Keratinocyte (primary cell): ENCODE measurements at regions not wholly inside any gene's neighbourhood (a gene's known extent, or its start where the extent isn't known, plus 50 kb on each side); places are given as distances from the start of the nearest gene placed in this dataset.

Experiments
- DNase-seq: peaks from one replicate; pipeline ENCODE4 v3.0.0-alpha.2; 2011; ENCODE audit warnings: low read depth, missing footprints, low spot score
- FAIRE-seq: peaks from 2 replicates; lab custom pipeline; 2011; peaks lifted over from hg19 to GRCh38; lab: Jason Lieb, UNC
- H2AFZ ChIP-seq: 2 replicates; pipeline ENCODE4 v1.6.0; 2012; ENCODE audit warnings: low read length, control low read depth, inconsistent platforms; ENCODE audit not compliant: control insufficient read depth
- H3K27ac ChIP-seq: 2 replicates; pipeline ENCODE4 v1.5.1; 2011; ENCODE audit warnings: low read length; ENCODE audit not compliant: control insufficient read depth, insufficient read depth
- H3K27me3 ChIP-seq: 3 replicates; pipeline ENCODE4 v1.6.0; 2011; ENCODE audit warnings: low read length; ENCODE audit not compliant: control insufficient read depth, insufficient read depth; ENCODE audit errors: extremely low read depth
- H3K36me3 ChIP-seq, 2 experiments: 2 replicates in 1 of 2; 3 replicates in 1 of 2; pipeline ENCODE4 v1.5.1; 2011; ENCODE audit warnings: low read length in 2 of 2, mild to moderate bottlenecking in 1 of 2; ENCODE audit not compliant: control insufficient read depth in 2 of 2, insufficient read depth in 2 of 2; ENCODE audit errors: extremely low read depth in 1 of 2
- H3K4me1 ChIP-seq: 3 replicates; pipeline ENCODE4 v1.5.1; 2011; ENCODE audit warnings: low read length; ENCODE audit not compliant: control insufficient read depth, insufficient read depth; ENCODE audit errors: extremely low read depth
- H3K4me2 ChIP-seq: 3 replicates; pipeline ENCODE4 v1.6.0; 2011; ENCODE audit warnings: low read depth, low read length; ENCODE audit not compliant: control insufficient read depth, insufficient read depth; ENCODE audit errors: extremely low read depth
- H3K4me3 ChIP-seq, 3 experiments: fragments of 200-600 bp in 1 of 3; sonication (generic) in 1 of 3; 2 replicates in 2 of 3; 3 replicates in 1 of 3; pipeline ENCODE4 v1.5.1; 2011 to 2016; ENCODE audit warnings: low read length in 3 of 3, mild to moderate bottlenecking in 3 of 3, control low read depth in 2 of 3, inconsistent platforms in 1 of 3, low read depth in 1 of 3, mixed read lengths in 1 of 3, mixed run types in 1 of 3, moderate library complexity in 1 of 3; ENCODE audit not compliant: control insufficient read depth in 2 of 3, insufficient read depth in 2 of 3; ENCODE audit errors: extremely low read depth in 1 of 3
- H3K79me2 ChIP-seq: 2 replicates; pipeline ENCODE4 v1.6.0; 2012; ENCODE audit warnings: low read length; ENCODE audit not compliant: control insufficient read depth, insufficient read depth
- H3K9ac ChIP-seq: 3 replicates; pipeline ENCODE4 v1.6.0; 2011; ENCODE audit warnings: low read length; ENCODE audit not compliant: control insufficient read depth, insufficient read depth; ENCODE audit errors: extremely low read depth
- H3K9me1 ChIP-seq: 3 replicates; pipeline ENCODE4 v1.6.0; 2011; ENCODE audit warnings: low read length; ENCODE audit not compliant: control insufficient read depth, insufficient read depth; ENCODE audit errors: extremely low read depth
- H3K9me3 ChIP-seq: 2 replicates; pipeline ENCODE4 v1.5.1; 2012; ENCODE audit warnings: low read depth, low read length; ENCODE audit not compliant: control insufficient read depth
- H4K20me1 ChIP-seq: 3 replicates; pipeline ENCODE4 v1.6.0; 2011; ENCODE audit warnings: low read length; ENCODE audit not compliant: control insufficient read depth, insufficient read depth; ENCODE audit errors: extremely low read depth
- CTCF ChIP-seq, 3 experiments: IDR thresholded peaks in 1 of 3; conservative IDR thresholded peaks in 1 of 3; optimal IDR thresholded peaks in 1 of 3; 2 replicates in 2 of 3; 3 replicates in 1 of 3; pipeline versions ENCODE3 to v1.5.1; 2011; ENCODE audit warnings: low read length in 3 of 3, mild to moderate bottlenecking in 3 of 3, moderate library complexity in 2 of 3, control low read depth in 1 of 3, inconsistent platforms in 1 of 3; ENCODE audit not compliant: insufficient read depth in 2 of 3; ENCODE audit errors: extremely low read depth in 1 of 3
- EZH2 ChIP-seq: IDR thresholded peaks from one replicate; pipeline ENCODE4 v1.6.1; 2012; ENCODE audit warnings: inconsistent platforms, mild to moderate bottlenecking, low read length, moderate library complexity
- dilution Hi-C: fragments of 300-500 bp; cut with MboI; formaldehyde crosslinking; loops from one replicate; pipeline ENCODE4 v1.7.0; 2020; ENCODE audit warnings: low sequenced_read_pairs; ENCODE audit not compliant: extremely low pct_ligation_motif_present

- Histone ChIP-seq H2AFZ (no peak overlapping the region), H3K9ac (no peak overlapping the region), H3K79me2 (no peaks in the 10 kb centered on the region), H3K9me3 (no peaks in the 10 kb centered on the region), H3K27ac (no peak overlapping the region), H3K4me2 (no peak overlapping the region), H3K9me1 (no peaks in the 10 kb centered on the region), H3K36me3 (no peaks in the 10 kb centered on the region), H3K27me3 (no peaks in the 10 kb centered on the region), H4K20me1 (no peaks in the 10 kb centered on the region), H3K4me1 (no peaks in the 10 kb centered on the region), H3K4me3 (no peak overlapping the region)
- DNase-seq: no peak
- dilution Hi-C loops: no loop called here
- no peak for FAIRE-seq
- TF ChIP-seq EZH2 (no peak), CTCF (optimal IDR thresholded peaks at IDR 0.05 in 1 of 3, IDR thresholded peaks at IDR 0.05 in 1 of 3, conservative IDR thresholded peaks at IDR 0.05 in 1 of 3; ENCODE audit: extremely low read depth in 1 of 3, insufficient read depth in 2 of 3, low read length in 3 of 3) (no peak)
Observed at GRCh38 chr10:107275806-107276205, 111.3 kb upstream of the SORCS1 start.

- no peak overlapping the region for H3K27ac ChIP-seq
- H3K9ac ChIP-seq: no peak overlapping the region
- H3K9me1 ChIP-seq: no peaks in the 10 kb centered on the region
- no peaks in the 10 kb centered on the region for H3K9me3 ChIP-seq
- DNase-seq (no peak), FAIRE-seq (no peak)
- no peaks in the 10 kb centered on the region for H3K4me1 ChIP-seq
- no peaks in the 10 kb centered on the region for H4K20me1 ChIP-seq
- no peak overlapping the region for H3K4me3 ChIP-seq
- H3K36me3 ChIP-seq: no peaks in the 10 kb centered on the region
- no peak overlapping the region for H2AFZ ChIP-seq
- dilution Hi-C loops: no loop called here
- TF ChIP-seq EZH2 (no peak), CTCF (optimal IDR thresholded peaks at IDR 0.05 in 1 of 3, IDR thresholded peaks at IDR 0.05 in 1 of 3, conservative IDR thresholded peaks at IDR 0.05 in 1 of 3; ENCODE audit: extremely low read depth in 1 of 3, insufficient read depth in 2 of 3, low read length in 3 of 3) (no peak)
- no peaks in the 10 kb centered on the region for H3K27me3 ChIP-seq
- H3K4me2 ChIP-seq: no peak overlapping the region
- no peaks in the 10 kb centered on the region for H3K79me2 ChIP-seq
Observed at GRCh38 chr10:107269626-107270025, 105.1 kb upstream of the SORCS1 start.
